Astrocyte of the spinal cord (primary cell): ENCODE measurements at regions not wholly inside any gene's neighbourhood (a gene's known extent, or its start where the extent isn't known, plus 50 kb on each side); places are given as distances from the start of the nearest gene placed in this dataset.

Experiments
- DNase-seq: peaks from one replicate; pipeline ENCODE4 v3.0.0; 2011; ENCODE audit warnings: low read depth, low spot score
- H3K4me3 ChIP-seq: 2 replicates; pipeline ENCODE4 v1.5.1; 2011; ENCODE audit warnings: low read depth, mild to moderate bottlenecking, low read length, moderate library complexity
- CTCF ChIP-seq: IDR thresholded peaks from 2 replicates; pipeline ENCODE4 v1.5.1; 2012; ENCODE audit warnings: low read depth, mild to moderate bottlenecking, low read length, inconsistent platforms
- in situ Hi-C: cut with HindIII; loops from 2 replicates; pipeline ENCODE4 v1.10.0; 2017; ENCODE audit warnings: low sequenced_read_pairs

GRCh38 chr11:106464728-106465127 is 387.3 kb downstream of the AASDHPPT start:
- no peak overlapping the region for H3K4me3 ChIP-seq
- DNase-seq, result no peak
- TF ChIP-seq CTCF, result no peak
- in situ Hi-C loops, result no loop called here

- in situ Hi-C loops, result no loop called here
- no peak for TF ChIP-seq CTCF
- H3K4me3 ChIP-seq, result no peak overlapping the region
- peak; percentile 90 for DNase-seq
Measured at GRCh38 chr11:106466521-106467080, 389.1 kb downstream of the AASDHPPT start.

- H3K4me3 ChIP-seq, result no peak overlapping the region
- no peak for DNase-seq
- in situ Hi-C loops, result no loop called here
- TF ChIP-seq CTCF, result no peak
Measured at GRCh38 chr11:106467501-106467900, 390.0 kb downstream of the AASDHPPT start.

GRCh38 chr11:106468086-106468485 is 390.6 kb downstream of the AASDHPPT start:
- peak; percentile 71 for DNase-seq
- no peak for TF ChIP-seq CTCF
- no peak overlapping the region for H3K4me3 ChIP-seq
- in situ Hi-C loops, result no loop called here

GRCh38 chr11:106468531-106468930 is 391.1 kb downstream of the AASDHPPT start:
- DNase-seq, result no peak
- TF ChIP-seq CTCF, result no peak
- H3K4me3 ChIP-seq, result no peak overlapping the region
- in situ Hi-C loops, result no loop called here

GRCh38 chr11:106470230-106470629 is 392.8 kb downstream of the AASDHPPT start:
- DNase-seq, result no peak
- no peak for TF ChIP-seq CTCF
- no peak overlapping the region for H3K4me3 ChIP-seq
- in situ Hi-C loops, result no loop called here

- no peak overlapping the region for H3K4me3 ChIP-seq
- DNase-seq, result no peak
- TF ChIP-seq CTCF, result no peak
- in situ Hi-C loops, result no loop called here
Measured at GRCh38 chr11:106471276-106471675, 393.8 kb downstream of the AASDHPPT start.
